ENCODE measurements at regions not wholly inside any gene's neighbourhood (a gene's known extent, or its start where the extent isn't known, plus 50 kb on each side); places are given as distances from the start of the nearest gene placed in this dataset.

DNA sequence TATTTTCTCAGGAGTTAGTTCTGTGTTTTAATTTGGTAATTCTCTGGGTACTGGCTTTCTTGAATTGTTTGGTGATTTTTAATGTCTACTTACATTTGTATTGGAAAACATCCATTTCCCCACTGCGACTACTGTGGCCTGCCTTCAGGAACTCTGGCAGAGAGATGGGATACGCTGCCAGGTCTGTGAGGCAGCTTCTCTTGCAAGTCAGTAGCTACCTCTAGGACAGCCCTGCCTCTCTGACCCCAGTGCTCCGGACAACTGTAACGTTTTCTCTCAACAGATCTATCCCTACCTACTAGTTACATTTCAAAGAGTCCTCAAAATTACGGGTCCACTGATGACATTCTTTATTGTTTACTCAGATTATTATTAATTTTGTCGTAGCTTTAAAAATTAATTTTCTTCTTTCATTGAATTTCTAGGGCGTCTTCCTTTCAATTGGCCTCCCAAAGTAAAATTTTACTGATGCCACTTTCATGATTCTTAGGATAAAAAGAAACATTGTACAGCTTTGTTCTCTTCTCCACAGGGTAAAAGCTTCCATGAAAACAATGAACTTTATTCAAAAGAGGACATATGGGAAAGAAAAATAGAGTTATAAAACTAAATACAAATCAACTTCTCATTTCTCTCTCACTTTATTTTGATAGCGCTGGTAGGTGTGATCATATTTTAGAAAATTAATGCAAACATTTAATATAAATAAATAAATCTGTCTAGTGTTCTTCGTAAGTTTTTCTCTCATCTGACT lies 123.2 kb upstream of the GOLGA8J start:
- TF ChIP-seq, protein P1, sequence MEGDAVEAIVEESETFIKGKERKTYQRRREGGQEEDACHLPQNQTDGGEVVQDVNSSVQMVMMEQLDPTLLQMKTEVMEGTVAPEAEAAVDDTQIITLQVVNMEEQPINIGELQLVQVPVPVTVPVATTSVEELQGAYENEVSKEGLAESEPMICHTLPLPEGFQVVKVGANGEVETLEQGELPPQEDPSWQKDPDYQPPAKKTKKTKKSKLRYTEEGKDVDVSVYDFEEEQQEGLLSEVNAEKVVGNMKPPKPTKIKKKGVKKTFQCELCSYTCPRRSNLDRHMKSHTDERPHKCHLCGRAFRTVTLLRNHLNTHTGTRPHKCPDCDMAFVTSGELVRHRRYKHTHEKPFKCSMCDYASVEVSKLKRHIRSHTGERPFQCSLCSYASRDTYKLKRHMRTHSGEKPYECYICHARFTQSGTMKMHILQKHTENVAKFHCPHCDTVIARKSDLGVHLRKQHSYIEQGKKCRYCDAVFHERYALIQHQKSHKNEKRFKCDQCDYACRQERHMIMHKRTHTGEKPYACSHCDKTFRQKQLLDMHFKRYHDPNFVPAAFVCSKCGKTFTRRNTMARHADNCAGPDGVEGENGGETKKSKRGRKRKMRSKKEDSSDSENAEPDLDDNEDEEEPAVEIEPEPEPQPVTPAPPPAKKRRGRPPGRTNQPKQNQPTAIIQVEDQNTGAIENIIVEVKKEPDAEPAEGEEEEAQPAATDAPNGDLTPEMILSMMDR (IDR thresholded peaks at IDR 0.05; ENCODE audit: low read depth, low read length) = no peak
- no peak overlapping the region for H3K4me3 ChIP-seq (ENCODE audit: low read depth, low read length)

- H3K4me3 ChIP-seq (ENCODE audit: low read depth, low read length) = no peak overlapping the region
- TF ChIP-seq, protein P1 (IDR thresholded peaks at IDR 0.05; ENCODE audit: low read depth, low read length) = no peak
Observed at GRCh38 chr15:29952225-29952624, 130.0 kb upstream of the TJP1 start.

GRCh38 chr15:29945943-29946596 lies 123.8 kb upstream of the TJP1 start:
- TF ChIP-seq, protein P1 (IDR thresholded peaks at IDR 0.05; ENCODE audit: low read depth, low read length) = no peak
- H3K4me3 ChIP-seq (ENCODE audit: low read depth, low read length) = no peak overlapping the region

DNA sequence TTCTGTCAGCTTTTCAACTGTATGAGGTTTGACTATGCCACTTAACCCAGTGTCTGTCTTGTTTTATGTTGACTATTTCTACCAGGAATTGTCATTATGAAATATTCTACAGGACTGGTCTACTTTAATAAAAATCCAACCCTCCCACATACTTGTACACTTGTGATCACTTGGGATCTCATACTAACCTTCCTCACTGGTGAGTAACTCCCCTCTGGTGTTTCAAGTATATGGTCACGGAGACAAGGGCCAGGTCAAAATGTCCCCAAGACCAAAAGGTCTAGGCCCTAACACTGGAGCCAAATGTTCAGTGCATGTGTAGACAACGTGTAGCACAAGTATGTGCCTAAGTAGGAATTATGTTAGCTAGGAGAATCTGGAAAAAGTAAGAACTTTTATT lies 122.7 kb upstream of the TJP1 start:
- no peak overlapping the region for H3K4me3 ChIP-seq (ENCODE audit: low read depth, low read length)
- TF ChIP-seq, protein P1 (IDR thresholded peaks at IDR 0.05; ENCODE audit: low read depth, low read length) = no peak

DNA sequence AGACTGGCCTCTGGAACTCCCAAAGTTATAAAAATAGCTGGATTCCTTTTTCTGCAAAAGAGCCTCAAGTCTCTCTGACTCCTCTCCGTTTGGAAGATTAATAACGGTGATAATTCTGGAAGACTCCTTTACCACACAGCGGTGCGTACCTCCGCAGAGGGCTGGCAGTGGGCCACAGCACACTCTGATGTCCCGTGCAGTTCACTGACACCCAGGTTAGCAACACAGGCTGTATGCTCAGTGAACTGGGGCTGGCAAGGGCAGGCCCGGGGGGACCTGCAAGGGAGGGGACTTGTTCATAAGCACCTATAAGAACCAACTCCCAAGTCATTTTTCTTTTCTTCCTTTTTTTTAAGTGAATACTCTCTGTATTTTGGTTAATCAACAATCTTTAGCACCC lies 120.3 kb upstream of the TJP1 start:
- H3K4me3 ChIP-seq (ENCODE audit: low read depth, low read length) = no peak overlapping the region
- TF ChIP-seq, protein P1 (IDR thresholded peaks at IDR 0.05; ENCODE audit: low read depth, low read length) = no peak

DNA sequence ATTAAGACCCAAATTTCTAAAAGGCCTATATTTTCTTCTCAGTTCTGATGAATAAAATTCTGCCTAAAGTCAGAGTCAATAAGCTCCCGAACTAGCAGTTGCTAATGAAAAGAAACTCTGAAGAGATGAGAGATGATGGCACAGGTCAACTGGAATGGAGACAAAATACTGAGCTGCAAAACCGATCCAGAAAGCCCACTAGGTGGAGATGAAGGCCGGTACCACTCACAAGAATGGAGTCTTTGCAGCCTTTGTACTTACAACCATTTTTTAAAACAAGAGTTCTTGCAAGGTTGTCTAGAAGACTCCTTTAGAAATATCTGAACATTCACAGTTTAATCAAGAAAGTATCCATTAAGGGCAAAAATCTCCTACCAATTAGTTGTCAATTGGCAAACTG lies 119.9 kb upstream of the TJP1 start:
- TF ChIP-seq, protein P1 (IDR thresholded peaks at IDR 0.05; ENCODE audit: low read depth, low read length) = peak; percentile 15; the same call in 1 of the 2 replicates

DNA sequence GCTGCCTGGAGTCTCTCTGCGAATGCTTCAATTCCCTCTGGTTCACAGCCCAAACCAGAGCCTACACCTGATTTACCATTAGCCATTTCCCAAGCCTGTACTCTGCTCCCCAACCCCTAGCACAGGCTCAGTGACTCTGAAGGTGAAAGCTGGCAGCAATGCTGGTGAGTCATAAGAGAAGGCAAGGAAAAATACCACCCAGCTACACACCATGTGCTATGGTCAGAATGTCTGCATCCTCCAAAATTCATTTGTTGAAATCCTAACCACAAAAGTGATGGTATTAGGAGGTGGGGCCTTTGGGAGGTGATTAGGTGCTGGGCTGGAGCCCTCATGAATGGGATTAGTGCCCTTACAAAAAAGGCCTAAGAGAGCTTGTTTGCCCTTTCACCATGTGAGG lies 117.1 kb upstream of the TJP1 start:
- no peak overlapping the region for H3K4me3 ChIP-seq (ENCODE audit: low read depth, low read length)
- TF ChIP-seq, protein P1 (IDR thresholded peaks at IDR 0.05; ENCODE audit: low read depth, low read length) = no peak

More for the DNA sequence above, 119.9 kb upstream of the TJP1 start:
- no peak overlapping the region for H3K4me3 ChIP-seq (ENCODE audit: low read depth, low read length)
